ENCODE measurements at regions not wholly inside any gene's neighbourhood (a gene's known extent, or its start where the extent isn't known, plus 50 kb on each side); places are given as distances from the start of the nearest gene placed in this dataset.

- TF ChIP-seq POLR2A (IDR thresholded peaks at IDR 0.05): no peak
- TF ChIP-seq, protein P1, sequence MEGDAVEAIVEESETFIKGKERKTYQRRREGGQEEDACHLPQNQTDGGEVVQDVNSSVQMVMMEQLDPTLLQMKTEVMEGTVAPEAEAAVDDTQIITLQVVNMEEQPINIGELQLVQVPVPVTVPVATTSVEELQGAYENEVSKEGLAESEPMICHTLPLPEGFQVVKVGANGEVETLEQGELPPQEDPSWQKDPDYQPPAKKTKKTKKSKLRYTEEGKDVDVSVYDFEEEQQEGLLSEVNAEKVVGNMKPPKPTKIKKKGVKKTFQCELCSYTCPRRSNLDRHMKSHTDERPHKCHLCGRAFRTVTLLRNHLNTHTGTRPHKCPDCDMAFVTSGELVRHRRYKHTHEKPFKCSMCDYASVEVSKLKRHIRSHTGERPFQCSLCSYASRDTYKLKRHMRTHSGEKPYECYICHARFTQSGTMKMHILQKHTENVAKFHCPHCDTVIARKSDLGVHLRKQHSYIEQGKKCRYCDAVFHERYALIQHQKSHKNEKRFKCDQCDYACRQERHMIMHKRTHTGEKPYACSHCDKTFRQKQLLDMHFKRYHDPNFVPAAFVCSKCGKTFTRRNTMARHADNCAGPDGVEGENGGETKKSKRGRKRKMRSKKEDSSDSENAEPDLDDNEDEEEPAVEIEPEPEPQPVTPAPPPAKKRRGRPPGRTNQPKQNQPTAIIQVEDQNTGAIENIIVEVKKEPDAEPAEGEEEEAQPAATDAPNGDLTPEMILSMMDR (IDR thresholded peaks at IDR 0.05): no peak
Observed at GRCh38 chr4:89509708-89510281, 202.2 kb upstream of the GPRIN3 start.
